Brain microvascular endothelial cell (primary cell): ENCODE measurements at regions not wholly inside any gene's neighbourhood (a gene's known extent, or its start where the extent isn't known, plus 50 kb on each side); places are given as distances from the start of the nearest gene placed in this dataset.

Experiments
- DNase-seq: peaks from one replicate; pipeline ENCODE4 v3.0.0-alpha.2; 2020
- H3K27ac ChIP-seq: fragments of 250-450 bp; sonication (Bioruptor Pico); 2 replicates; pipeline ENCODE4 v1.5.1; 2020; ENCODE audit warnings: mild to moderate bottlenecking, moderate library complexity
- H3K27me3 ChIP-seq: fragments of 250-450 bp; sonication (Bioruptor Pico); replicated peaks from 2 replicates; pipeline ENCODE4 v1.5.1; 2020; ENCODE audit warnings: mild to moderate bottlenecking
- H3K36me3 ChIP-seq: fragments of 250-450 bp; sonication (Bioruptor Pico); replicated peaks from 2 replicates; pipeline ENCODE4 v1.5.1; 2020; ENCODE audit warnings: mild to moderate bottlenecking
- H3K4me3 ChIP-seq: 2 replicates; pipeline ENCODE4 v1.5.1; 2011; ENCODE audit warnings: low read depth, mild to moderate bottlenecking, control low read depth, low read length, moderate library complexity
- in situ Hi-C: cut with HindIII; loops from 2 replicates; pipeline ENCODE4 v1.10.0; 2017; ENCODE audit warnings: low sequenced_read_pairs, low pct_ligation_motif_present
- TF ChIP-seq, protein P1 (sequence below): IDR thresholded peaks from 2 replicates; pipeline ENCODE4 v1.5.1; 2011; ENCODE audit warnings: low read depth, mild to moderate bottlenecking, moderate library complexity, low read length, control low read depth, inconsistent platforms; ENCODE audit errors: missing control alignments

DNA sequence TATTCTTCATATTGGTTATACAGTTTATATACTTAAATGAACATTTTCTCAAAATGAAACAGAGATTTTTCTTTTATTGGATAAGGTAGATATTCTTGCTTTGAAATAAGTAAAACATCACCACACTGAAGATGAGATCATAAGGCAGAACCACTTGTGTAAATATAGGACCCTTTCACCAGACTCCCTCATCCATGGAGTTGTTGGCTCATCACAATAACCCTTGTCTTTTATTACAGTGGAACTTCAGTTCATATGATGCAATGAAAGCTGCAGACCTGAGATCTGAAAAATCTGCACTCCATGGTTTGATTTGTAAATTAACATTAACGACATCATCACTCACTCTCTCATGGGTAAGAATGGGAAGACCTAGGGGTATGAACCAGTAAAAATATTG, 51.9 kb upstream of the DBX2 start:
- Histone ChIP-seq H3K36me3 (no peaks in the 10 kb centered on the region), H3K27ac (no peak overlapping the region), H3K4me3 (no peak overlapping the region), H3K27me3 (no peaks in the 10 kb centered on the region)
- in situ Hi-C loops, result no loop called here
- TF ChIP-seq, protein P1, sequence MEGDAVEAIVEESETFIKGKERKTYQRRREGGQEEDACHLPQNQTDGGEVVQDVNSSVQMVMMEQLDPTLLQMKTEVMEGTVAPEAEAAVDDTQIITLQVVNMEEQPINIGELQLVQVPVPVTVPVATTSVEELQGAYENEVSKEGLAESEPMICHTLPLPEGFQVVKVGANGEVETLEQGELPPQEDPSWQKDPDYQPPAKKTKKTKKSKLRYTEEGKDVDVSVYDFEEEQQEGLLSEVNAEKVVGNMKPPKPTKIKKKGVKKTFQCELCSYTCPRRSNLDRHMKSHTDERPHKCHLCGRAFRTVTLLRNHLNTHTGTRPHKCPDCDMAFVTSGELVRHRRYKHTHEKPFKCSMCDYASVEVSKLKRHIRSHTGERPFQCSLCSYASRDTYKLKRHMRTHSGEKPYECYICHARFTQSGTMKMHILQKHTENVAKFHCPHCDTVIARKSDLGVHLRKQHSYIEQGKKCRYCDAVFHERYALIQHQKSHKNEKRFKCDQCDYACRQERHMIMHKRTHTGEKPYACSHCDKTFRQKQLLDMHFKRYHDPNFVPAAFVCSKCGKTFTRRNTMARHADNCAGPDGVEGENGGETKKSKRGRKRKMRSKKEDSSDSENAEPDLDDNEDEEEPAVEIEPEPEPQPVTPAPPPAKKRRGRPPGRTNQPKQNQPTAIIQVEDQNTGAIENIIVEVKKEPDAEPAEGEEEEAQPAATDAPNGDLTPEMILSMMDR, result no peak
- DNase-seq, result no peak

DNA sequence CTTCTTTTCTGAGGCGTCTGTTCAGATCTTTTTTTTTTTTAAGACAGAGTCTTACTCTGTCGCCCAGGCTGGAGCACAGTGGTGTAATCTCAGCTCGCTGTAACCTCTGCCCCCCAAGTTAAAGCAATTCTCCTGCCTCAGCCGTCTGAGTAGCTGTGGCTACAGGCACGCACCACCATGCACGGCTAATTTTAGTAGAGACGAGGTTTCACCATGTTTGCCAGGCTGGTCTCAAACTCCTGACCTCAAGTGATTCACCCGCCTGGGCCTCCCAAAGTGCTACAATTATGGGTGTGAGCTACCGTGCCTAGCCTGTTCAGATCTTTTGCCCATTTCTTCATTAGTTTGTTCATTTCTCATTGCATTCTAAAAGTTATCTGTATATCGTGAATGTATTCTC, 55.1 kb upstream of the DBX2 start:
- no peak for DNase-seq
- TF ChIP-seq, protein P1, result no peak
- no peak overlapping the region for H3K27ac ChIP-seq
- H3K27me3 ChIP-seq, result no peaks in the 10 kb centered on the region
- no peaks in the 10 kb centered on the region for H3K36me3 ChIP-seq
- in situ Hi-C loops, result no loop called here
- no peak overlapping the region for H3K4me3 ChIP-seq

DNA sequence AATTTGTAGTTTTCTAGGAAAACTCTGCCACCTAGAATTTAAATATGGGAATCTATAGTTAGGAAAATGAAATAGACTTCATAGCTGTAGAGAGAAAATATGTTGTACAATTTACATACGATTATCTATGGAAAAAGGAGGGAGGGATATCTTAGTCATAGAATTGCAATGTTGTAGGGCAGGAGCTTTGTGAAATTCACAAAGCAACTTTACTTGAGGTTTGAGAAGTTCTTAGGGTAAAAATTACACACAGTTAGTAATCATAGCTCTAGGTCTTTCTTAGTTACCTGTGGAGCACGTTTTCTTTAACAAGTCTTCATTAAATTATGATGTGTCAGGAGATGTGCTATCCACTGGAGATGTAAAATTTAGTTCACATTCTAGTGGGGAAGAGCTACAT, 61.4 kb upstream of the DBX2 start:
- H3K27ac ChIP-seq, result no peak overlapping the region
- H3K27me3 ChIP-seq, result no peaks in the 10 kb centered on the region
- TF ChIP-seq, protein P1, result no peak
- in situ Hi-C loops, result no loop called here
- H3K4me3 ChIP-seq, result no peak overlapping the region
- no peaks in the 10 kb centered on the region for H3K36me3 ChIP-seq
- DNase-seq, result no peak

DNA sequence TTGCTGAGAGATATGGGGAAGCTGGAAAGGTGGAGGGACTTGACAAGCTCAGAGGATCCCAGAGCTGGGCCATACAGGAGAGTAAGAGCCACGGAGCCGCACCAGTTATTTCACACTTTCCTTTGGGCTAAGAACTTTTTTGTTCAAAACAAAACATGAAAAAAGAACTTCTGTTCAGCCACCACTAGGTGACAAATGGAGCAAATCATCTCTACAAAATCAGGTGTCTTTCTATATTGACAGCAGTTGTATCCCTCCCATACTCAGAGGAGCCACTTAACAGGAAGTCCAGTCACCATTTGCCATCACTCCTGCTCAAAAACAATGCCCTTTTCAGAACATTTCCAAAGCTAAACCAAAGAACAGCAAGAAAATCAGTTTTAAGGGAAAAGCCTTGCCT, 70.3 kb upstream of the DBX2 start:
- Histone ChIP-seq H3K4me3 (no peak overlapping the region), H3K27ac (no peak overlapping the region), H3K36me3 (no peaks in the 10 kb centered on the region), H3K27me3 (no peaks in the 10 kb centered on the region)
- DNase-seq, result no peak
- in situ Hi-C loops, result no loop called here
- TF ChIP-seq, protein P1, result peak; percentile 1

DNA sequence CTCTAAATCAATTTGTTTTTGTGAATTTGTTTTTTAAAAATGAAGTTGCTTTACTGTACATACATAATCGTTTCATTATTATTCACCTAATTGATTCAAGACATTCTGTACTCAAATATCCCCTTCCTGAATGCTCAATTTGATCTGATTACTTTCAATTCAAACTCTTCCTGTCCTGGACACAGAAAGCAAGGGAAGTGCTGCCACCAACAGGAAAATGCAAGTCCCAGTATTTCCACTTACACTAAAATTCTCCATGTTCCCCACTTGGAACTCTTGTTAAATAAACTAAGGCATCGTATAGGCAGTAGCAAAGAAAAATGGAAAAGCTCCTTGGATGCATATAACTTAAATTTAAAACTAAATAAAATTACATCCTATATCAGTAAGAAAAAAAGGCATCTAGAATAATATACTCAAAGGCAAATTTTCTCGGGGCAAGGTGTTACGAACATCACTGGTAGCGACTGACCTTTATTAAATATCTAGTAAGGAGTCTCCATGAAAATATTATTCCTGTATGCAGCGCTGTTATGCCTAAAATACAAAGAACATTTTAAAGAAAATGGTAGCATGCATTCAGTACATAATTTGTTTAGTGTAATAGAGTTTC, 72.0 kb upstream of the DBX2 start:
- TF ChIP-seq, protein P1, result peak; percentile 62
- no peaks in the 10 kb centered on the region for H3K27me3 ChIP-seq
- H3K36me3 ChIP-seq, result no peaks in the 10 kb centered on the region
- DNase-seq, result no peak
- H3K27ac ChIP-seq, result no peak overlapping the region
- in situ Hi-C loops, result no loop called here
- no peak overlapping the region for H3K4me3 ChIP-seq
